ENCODE measurements at regions not wholly inside any gene's neighbourhood (a gene's known extent, or its start where the extent isn't known, plus 50 kb on each side); places are given as distances from the start of the nearest gene placed in this dataset.

DNA sequence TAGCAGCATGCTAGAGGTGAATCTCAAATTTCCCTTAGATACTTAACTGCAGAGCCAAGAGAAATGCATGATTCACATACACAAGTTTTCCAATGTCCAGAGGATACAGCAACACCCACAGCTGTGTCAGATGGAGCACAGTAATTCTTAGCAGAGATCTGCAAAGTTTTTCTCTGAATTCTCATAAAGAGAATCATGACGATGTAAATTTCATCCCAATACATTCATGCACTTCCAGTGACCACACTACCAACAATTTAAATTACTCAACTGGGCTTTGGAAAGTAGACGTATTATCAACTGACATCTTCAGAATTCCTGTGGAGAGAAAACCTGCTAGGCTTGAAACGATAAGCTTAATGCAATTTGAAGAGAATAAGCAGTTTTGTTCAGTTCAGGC lies 378.8 kb upstream of the TLE4 start:
- TF ChIP-seq GATA2 (IDR thresholded peaks at IDR 0.05; ENCODE audit: low read depth, low read length) (no peak), GATA3 (IDR thresholded peaks at IDR 0.05; ENCODE audit: low read depth, low read length) (no peak)

DNA sequence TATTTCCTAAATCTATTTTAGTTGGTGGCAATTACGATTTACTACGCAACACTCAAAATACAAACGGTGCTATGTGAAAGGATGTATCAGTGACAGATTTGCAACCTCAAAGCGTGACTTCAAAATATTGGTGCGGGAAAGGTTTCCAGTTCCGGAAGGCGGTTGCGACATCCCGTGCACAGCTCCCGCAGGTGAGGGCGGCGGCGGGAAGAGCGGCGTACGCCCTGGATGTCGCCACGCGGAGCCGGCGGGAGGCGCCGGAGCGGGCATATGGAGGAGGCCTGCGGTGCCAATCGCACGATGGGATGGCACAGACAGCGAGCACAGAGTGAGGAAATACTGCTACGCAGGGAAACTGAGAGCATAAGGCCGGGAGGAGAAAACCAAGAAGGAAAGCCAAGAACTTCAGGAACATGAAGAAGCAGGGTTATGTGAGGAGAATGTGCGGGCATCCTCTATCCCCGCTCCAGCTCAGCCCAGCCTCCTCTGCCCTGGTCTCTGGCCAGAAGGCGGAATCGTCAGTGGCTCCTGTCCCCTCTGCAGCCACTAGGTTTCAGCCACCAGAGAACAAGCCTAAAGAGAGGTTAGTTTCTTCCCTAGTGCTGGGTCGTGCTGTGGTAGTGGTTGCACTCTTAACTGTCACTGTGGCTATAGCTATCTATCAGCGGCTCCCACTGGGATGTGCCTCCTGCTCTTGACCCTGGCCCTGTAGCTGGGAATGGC lies 378.1 kb upstream of the TLE4 start:
- TF ChIP-seq GATA3 (IDR thresholded peaks at IDR 0.05; ENCODE audit: low read depth, low read length) (no peak), GATA2 (IDR thresholded peaks at IDR 0.05; ENCODE audit: low read depth, low read length) (no peak)

DNA sequence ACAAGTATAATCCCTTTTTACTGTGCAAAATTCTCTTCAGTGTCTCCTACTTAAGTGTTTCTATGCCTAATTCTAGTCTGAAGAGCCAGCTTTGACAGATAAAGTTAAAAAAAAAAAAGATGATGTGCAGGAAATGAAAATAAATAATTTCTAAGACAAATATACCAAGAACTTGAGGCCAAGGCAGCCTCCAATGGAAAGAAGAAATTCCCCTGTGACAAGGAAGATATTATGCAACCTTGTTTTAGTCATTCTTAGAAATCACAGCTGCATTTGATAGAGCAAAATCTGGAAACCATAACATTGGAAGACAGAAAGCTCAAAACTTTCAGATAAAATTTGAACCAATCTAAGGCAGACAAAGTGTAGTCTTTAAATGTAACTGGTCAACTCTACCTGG lies 375.9 kb upstream of the TLE4 start:
- no peak for TF ChIP-seq GATA3 (IDR thresholded peaks at IDR 0.05; ENCODE audit: low read depth, low read length)
- TF ChIP-seq GATA2 (IDR thresholded peaks at IDR 0.05; ENCODE audit: low read depth, low read length): no peak

DNA sequence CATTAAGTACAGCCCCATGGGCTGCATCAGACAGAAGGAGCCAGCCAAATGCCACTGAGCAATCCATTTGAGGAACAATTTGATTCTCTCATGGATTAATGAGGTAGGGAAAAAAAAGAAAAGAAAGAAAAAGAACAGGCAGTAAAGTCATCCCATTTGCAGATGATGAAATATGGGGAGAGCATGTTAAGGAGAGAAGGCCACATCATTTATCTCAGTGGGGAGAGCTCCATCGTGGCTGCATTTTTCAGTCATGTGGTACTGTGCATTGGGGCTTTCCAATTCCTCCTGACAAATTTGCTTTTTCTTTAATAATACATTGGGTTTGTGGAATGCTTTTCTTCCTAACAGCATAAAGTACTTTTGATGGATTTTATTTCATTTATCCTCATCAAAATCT lies 375.2 kb upstream of the TLE4 start:
- TF ChIP-seq GATA3 (IDR thresholded peaks at IDR 0.05; ENCODE audit: low read depth, low read length) (no peak), GATA2 (IDR thresholded peaks at IDR 0.05; ENCODE audit: low read depth, low read length) (no peak)

DNA sequence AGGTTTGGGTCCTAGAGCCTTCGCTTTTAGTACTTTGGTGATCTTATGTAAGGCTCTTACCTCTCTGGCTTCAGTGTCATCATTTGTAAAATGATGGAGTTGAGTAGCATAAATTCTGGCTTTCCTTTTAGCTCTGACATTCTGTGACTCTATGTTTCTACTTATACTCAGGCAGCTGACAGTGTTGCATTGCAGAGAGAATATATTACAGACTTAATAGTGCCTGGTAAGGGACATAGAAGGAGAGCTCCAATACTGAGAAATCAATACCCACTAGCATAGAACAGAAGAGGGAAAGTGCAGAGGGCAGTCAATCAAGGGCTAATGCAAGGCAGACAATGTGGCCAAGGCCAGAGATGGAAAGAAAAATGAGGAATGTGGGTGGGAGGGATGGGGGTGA lies 371.4 kb upstream of the TLE4 start:
- TF ChIP-seq GATA3 (IDR thresholded peaks at IDR 0.05; ENCODE audit: low read depth, low read length) (no peak), GATA2 (IDR thresholded peaks at IDR 0.05; ENCODE audit: low read depth, low read length) (no peak)

DNA sequence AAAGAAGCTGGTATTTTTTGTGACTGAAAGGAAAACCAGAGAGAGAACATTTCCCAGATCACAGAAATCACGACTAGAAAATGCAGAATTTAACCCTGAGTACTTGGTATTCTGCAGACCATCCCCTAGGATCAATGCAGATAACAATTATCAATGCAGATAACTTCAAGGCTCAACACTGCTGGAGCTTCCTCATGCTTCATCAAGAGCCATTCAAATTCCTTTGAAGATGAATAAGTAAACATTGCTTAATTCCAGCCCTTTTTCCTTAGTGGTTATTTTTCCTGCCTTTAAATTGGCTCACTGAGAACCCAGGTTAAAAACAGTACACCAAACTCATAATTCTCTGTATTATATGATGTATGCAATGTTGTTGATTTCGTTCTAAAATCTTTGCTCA lies 370.1 kb upstream of the TLE4 start:
- no peak for TF ChIP-seq GATA3 (IDR thresholded peaks at IDR 0.05; ENCODE audit: low read depth, low read length)
- TF ChIP-seq GATA2 (IDR thresholded peaks at IDR 0.05; ENCODE audit: low read depth, low read length): no peak

DNA sequence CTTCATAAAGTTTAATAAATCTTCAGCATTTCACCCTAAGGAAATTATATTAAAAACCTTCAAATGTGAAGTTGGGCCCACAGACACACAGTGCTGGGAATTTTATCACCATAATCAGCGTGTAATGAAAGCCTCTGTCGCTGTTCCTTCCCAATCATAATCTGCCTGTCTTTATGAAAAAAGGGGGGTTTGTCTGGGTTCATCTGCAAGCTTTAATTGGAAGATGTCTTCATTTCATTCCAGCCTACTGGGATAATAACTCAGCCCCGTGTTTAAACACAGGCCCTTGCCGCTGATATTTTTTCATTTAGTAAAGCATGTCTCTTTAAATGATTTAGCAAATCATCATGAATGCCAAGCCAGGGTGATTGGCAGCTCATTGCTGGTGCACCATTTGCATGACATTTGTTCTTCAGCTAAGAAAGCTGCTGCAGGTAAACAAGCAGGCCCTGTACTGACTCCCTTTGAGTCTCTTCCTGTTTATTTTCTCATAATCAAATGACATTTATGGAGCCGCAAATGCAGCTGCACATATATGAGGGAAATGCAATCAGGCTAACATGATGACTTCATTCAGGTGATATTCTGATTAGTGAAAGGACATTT lies 362.9 kb upstream of the TLE4 start:
- TF ChIP-seq GATA3 (IDR thresholded peaks at IDR 0.05; ENCODE audit: low read depth, low read length) (no peak), GATA2 (IDR thresholded peaks at IDR 0.05; ENCODE audit: low read depth, low read length) (no peak; the same call in 1 of the 2 replicates)

DNA sequence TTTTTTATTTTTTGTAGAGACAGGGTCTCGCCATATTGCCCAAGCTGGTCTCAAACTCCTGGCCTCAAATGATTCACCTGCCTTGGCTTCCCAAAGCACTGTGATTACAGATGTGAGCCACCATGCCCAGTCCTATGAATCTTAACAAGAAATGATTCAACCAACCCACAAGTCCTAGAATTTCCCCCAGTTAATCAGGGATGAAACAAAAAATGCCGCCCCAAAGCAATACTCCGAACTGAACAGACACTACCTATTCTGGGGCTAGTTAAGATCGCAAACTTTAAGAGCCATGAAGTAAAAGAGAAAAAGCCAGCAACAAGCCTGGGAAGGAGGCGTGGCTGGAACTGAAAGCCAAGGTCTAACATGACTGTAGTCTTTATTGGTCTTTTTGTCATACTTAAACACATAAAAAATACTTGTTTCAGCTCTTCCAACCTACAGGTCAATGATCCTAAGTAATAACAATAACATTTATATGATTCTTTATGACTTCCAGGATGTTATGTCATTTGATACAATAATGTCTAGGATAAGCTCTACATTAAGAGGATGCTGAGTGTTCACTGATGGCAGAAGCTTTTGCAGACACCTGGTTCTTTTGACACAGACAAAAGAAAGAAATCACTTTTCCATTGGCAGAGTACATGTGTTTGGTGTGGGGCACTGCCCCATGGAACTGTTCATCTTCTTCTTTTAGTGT lies 361.1 kb upstream of the TLE4 start:
- TF ChIP-seq GATA3 (IDR thresholded peaks at IDR 0.05; ENCODE audit: low read depth, low read length) (no peak), GATA2 (IDR thresholded peaks at IDR 0.05; ENCODE audit: low read depth, low read length) (no peak)

DNA sequence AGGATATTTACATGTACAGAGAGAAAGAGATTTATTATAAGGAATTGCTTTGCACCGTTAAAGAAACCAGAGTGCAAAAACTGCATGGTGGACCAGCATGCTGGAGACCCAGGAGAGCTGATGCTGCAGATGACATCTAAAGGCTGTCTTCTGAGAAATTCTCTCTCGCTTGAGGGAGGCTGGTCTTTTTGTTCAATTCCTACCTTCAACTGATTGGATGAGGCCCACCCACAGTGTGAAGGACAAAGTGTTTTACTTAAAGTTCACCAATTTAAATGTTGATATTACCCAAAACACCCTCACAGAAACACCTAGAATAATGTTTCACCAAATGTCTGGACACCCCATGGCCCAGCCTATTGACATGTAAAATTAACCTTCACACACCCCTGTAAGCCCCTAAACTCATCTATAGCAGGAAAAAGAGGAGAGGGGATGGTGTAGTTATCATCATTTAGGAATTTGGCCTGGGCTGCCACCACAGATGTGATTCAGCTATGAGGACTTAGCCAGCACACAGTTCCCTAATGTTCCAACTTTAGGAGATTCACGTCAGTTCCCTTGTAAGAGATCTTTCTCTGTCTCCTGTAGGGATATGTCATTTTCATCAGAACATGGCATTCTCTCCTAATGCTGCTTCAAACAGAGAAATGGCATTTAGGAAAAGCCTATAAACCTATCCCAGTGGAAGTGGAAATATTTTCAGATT lies 358.2 kb upstream of the TLE4 start:
- TF ChIP-seq GATA3 (IDR thresholded peaks at IDR 0.05; ENCODE audit: low read depth, low read length) (no peak), GATA2 (IDR thresholded peaks at IDR 0.05; ENCODE audit: low read depth, low read length) (no peak)

DNA sequence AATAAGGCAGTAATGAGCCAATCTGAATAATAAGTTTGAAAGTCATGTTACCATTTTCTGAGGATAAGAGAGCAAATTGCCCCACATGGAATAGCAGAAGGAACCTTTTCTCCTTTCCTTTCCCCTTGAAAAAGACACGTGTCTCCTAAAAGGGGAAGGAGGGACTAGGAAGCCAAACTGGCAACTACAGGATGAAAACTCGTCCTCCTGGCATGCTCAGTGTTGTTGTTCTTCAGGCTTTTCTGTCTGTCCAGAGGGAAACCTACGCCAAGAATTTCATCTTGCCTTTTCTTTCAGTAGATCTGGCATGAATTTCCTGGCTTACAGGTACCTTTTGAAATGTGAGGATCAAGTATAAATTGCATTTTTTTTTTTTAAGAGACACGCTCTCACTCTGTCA lies 355.9 kb upstream of the TLE4 start:
- TF ChIP-seq GATA2 (IDR thresholded peaks at IDR 0.05; ENCODE audit: low read depth, low read length): no peak
- TF ChIP-seq GATA3 (IDR thresholded peaks at IDR 0.05; ENCODE audit: low read depth, low read length): no peak

DNA sequence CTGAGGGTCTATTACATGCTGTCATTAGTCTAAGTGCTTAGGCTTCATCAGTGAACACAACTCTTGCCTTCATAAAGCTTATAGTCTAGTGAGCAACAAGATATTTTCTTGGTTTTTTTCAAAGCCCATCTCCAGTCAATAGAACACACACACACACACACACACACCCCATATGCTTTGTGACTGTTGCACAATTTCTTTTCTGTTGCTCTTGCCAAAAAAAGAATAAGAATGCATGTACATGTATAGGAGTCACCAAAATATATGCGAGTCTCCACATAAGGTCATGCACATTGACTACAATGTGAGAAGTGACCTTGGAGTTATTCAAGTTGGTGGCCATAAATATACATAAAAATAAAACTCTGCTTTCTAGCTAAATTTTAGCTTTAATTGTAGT lies 351.5 kb upstream of the TLE4 start:
- TF ChIP-seq GATA2 (IDR thresholded peaks at IDR 0.05; ENCODE audit: low read depth, low read length) (no peak), GATA3 (IDR thresholded peaks at IDR 0.05; ENCODE audit: low read depth, low read length) (no peak)

DNA sequence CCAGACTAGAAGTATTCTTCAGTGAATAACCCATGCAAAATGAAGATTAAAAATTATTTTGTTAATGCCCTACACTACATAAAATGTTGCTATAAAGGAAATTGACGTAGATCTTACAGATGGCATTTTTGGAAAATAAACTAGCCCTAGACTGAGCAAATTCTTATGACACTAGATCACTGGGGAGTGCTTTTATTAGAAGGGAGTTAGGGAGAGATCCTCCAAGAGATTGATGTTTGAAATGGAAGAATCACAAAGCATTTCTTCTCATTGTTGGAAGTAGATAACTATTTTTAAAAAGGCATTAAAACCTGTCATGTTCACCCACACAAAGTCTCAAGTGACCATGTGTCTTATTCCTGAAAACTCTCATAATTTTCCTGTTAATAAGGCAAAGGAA lies 351.1 kb upstream of the TLE4 start:
- no peak for TF ChIP-seq GATA2 (IDR thresholded peaks at IDR 0.05; ENCODE audit: low read depth, low read length)
- TF ChIP-seq GATA3 (IDR thresholded peaks at IDR 0.05; ENCODE audit: low read depth, low read length): no peak

DNA sequence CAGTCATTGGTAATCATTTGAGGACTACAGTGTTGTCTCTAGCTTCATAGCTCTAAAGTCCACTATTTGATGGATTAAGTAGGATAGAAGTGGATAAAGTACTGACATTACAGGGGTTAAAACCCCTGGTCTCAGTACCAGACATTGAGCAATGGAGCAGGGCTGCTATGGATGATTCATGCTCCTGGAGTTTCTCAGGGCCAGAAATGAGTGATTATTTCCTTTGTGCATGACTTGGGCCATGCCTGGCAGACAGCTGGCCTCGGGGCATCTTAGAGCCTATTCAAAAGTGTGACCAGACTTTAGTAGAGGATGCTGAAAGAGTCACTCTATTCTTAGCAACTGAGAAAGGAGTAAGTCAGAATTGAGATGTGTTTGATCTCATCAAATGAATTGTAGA lies 350.7 kb upstream of the TLE4 start:
- TF ChIP-seq GATA2 (IDR thresholded peaks at IDR 0.05; ENCODE audit: low read depth, low read length): no peak
- TF ChIP-seq GATA3 (IDR thresholded peaks at IDR 0.05; ENCODE audit: low read depth, low read length): no peak

DNA sequence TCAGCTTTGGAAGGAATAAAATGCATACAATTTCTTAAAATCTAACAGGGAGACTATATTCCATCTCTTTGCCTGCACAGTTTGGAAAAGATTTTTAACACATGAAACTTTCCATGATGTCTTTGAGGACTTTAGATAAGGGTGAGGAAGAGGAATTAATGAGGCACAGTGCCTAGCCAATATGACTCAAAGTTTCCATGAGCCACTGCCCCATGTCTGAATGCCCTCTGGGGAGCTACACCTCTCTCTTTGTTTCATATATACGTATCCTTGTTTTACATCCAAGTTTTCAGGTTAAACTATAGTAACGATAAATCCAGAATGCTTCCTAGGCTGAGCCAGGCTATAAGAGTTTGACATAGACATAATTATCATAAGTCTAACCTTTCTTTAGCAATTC lies 349.3 kb upstream of the TLE4 start:
- TF ChIP-seq GATA3 (IDR thresholded peaks at IDR 0.05; ENCODE audit: low read depth, low read length) (no peak), GATA2 (IDR thresholded peaks at IDR 0.05; ENCODE audit: low read depth, low read length) (no peak)

Measured in SH-SY5Y (cell line).